ENCODE measurements at regions not wholly inside any gene's neighbourhood (a gene's known extent, or its start where the extent isn't known, plus 50 kb on each side); places are given as distances from the start of the nearest gene placed in this dataset.

- TF ChIP-seq CTCF (IDR thresholded peaks at IDR 0.05) (no peak), POLR2A (IDR thresholded peaks at IDR 0.05) (no peak)
These were observed 557.9 kb upstream of the GRAMD2B start for GRCh38 chr5:125865166-125865815.
